GM10266 (cell line): ENCODE measurements at regions not wholly inside any gene's neighbourhood (a gene's known extent, or its start where the extent isn't known, plus 50 kb on each side); places are given as distances from the start of the nearest gene placed in this dataset.

ENCODE experiments used
- DNase-seq: peaks from one replicate; pipeline ENCODE4 v3.0.0; 2012; ENCODE audit errors: extremely low spot score
- TF ChIP-seq, protein P1 (sequence below): IDR thresholded peaks from 2 replicates; pipeline ENCODE4 v1.5.1; 2012; ENCODE audit warnings: mild to moderate bottlenecking, low read depth; ENCODE audit not compliant: control insufficient read depth, insufficient read depth; ENCODE audit errors: missing control alignments

GRCh38 chrX:99394456-99394855 is 1015.6 kb downstream of the PCDH19 start:
- TF ChIP-seq, protein P1, sequence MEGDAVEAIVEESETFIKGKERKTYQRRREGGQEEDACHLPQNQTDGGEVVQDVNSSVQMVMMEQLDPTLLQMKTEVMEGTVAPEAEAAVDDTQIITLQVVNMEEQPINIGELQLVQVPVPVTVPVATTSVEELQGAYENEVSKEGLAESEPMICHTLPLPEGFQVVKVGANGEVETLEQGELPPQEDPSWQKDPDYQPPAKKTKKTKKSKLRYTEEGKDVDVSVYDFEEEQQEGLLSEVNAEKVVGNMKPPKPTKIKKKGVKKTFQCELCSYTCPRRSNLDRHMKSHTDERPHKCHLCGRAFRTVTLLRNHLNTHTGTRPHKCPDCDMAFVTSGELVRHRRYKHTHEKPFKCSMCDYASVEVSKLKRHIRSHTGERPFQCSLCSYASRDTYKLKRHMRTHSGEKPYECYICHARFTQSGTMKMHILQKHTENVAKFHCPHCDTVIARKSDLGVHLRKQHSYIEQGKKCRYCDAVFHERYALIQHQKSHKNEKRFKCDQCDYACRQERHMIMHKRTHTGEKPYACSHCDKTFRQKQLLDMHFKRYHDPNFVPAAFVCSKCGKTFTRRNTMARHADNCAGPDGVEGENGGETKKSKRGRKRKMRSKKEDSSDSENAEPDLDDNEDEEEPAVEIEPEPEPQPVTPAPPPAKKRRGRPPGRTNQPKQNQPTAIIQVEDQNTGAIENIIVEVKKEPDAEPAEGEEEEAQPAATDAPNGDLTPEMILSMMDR, result no peak
- no peak for DNase-seq

GRCh38 chrX:99384594-99385374 is 1025.3 kb downstream of the PCDH19 start:
- DNase-seq, result no peak
- TF ChIP-seq, protein P1, result no peak

DNA sequence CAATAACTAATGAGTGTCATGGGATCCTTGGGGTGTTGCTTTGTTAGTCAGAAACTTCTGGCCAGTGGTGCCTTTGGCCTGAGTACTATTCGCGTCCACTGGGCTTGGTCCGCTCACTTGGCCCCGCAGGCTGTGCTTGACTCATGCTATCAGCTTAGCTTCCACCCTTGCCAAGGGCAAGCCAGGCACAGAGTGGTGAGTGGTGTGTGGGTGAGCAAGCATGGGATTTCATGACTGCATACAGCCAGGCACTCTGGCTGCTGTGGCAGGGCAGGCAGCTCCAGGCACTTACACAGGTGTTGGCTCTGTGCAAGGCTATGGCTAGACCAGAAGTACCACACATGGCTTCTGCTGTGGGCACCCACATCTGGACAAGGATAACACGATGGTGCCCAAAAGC is 1026.3 kb downstream of the PCDH19 start:
- no peak for DNase-seq
- TF ChIP-seq, protein P1, result no peak

GRCh38 chrX:99371976-99372595 is 1038.0 kb downstream of the PCDH19 start:
- no peak for DNase-seq
- TF ChIP-seq, protein P1, result no peak

- TF ChIP-seq, protein P1, result no peak
Observed at GRCh38 chrX:99353412-99353811, 1056.7 kb downstream of the PCDH19 start.

GRCh38 chrX:99348256-99348655 is 1061.8 kb downstream of the PCDH19 start:
- TF ChIP-seq, protein P1, result no peak
- DNase-seq, result no peak

More at GRCh38 chrX:99353412-99353811, 1056.7 kb downstream of the PCDH19 start:
- no peak for DNase-seq

DNA sequence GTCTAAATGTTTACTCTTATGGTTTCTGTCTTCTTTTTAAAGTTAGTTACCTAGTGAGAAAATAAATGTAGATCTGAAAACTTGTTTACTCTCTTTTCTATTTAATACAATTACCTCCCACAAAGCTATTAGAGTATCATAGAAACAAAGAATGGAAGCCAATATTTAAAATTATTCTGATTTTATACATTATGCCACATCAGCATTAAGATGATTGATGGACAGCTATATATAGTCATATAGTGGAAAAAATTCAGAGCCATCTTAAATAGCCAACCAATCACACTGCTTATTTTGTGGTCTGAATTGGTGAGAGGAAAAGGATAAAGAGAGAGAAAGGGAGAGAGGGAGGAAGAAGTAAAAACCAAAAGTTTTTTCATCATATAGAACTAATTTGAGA is 1101.8 kb downstream of the PCDH19 start:
- no peak for DNase-seq
- TF ChIP-seq, protein P1, result no peak
